ENCODE measurements at regions not wholly inside any gene's neighbourhood (a gene's known extent, or its start where the extent isn't known, plus 50 kb on each side); places are given as distances from the start of the nearest gene placed in this dataset.

- dilution Hi-C loops (cut with MboI; ENCODE audit: extremely low pct_ligation_motif_present, low sequenced_read_pairs): no loop called here
- Histone ChIP-seq H3K27ac (ENCODE audit: insufficient read depth, low read depth, low read length) (no peak overlapping the region), H3K79me2 (ENCODE audit: control insufficient read depth, insufficient read depth, low read length) (no peaks in the 10 kb centered on the region), H3K9me3 (replicated peaks; ENCODE audit: control insufficient read depth, insufficient read depth, low read length) (peaks cover 8% of the 10 kb centered on the region), H3K4me2 (ENCODE audit: insufficient read depth, low read length) (no peak overlapping the region), H3K4me3 (replicated peaks in 1 of 3; ENCODE audit: insufficient read depth in 1 of 3, low read depth in 1 of 3, low read length in 3 of 3) (no peak overlapping the region), H3K27me3 (ENCODE audit: control insufficient read depth in 2 of 2, insufficient read depth in 2 of 2, low read length in 2 of 2) (no peaks in the 10 kb centered on the region), H3K36me3 (ENCODE audit: control insufficient read depth in 2 of 2, extremely low read depth in 1 of 2, insufficient read depth in 2 of 2, low read length in 2 of 2) (no peaks in the 10 kb centered on the region), H3K4me1 (ENCODE audit: control insufficient read depth, extremely low read depth, insufficient read depth, low read length) (no peaks in the 10 kb centered on the region), H2AFZ (ENCODE audit: low read depth, low read length) (no peak overlapping the region), H3K9me1 (replicated peaks; ENCODE audit: control insufficient read depth, extremely low read depth, insufficient read depth, low read length) (no peaks in the 10 kb centered on the region), H4K20me1 (replicated peaks; ENCODE audit: control insufficient read depth, extremely low read depth, insufficient read depth, low read length) (no peaks in the 10 kb centered on the region), H3K9ac (replicated peaks; ENCODE audit: extremely low read depth, insufficient read depth, low read length) (no peak overlapping the region)
- intact Hi-C loops (cut with micrococcal nuclease): no loop called here
- TF ChIP-seq MYC (IDR thresholded peaks at IDR 0.05; ENCODE audit: low read depth, low read length): no peak
- TF ChIP-seq POLR2AphosphoS5 (IDR thresholded peaks at IDR 0.05; ENCODE audit: insufficient read depth, low read depth, low read length): no peak
- TF ChIP-seq CTCF (IDR thresholded peaks at IDR 0.05; ENCODE audit: extremely low read depth in 1 of 2, insufficient read depth in 1 of 2, low read depth in 1 of 2, low read length in 2 of 2): no peak
- no peak for TF ChIP-seq FOS (IDR thresholded peaks at IDR 0.05; ENCODE audit: borderline replicate concordance, insufficient read depth, low read length)
- TF ChIP-seq MAX (IDR thresholded peaks at IDR 0.05; ENCODE audit: insufficient read depth, insufficient read length): no peak
- TF ChIP-seq JUN (IDR thresholded peaks at IDR 0.05; ENCODE audit: borderline replicate concordance, insufficient read depth, insufficient read length, low read depth): no peak
- TF ChIP-seq POLR2A (IDR thresholded peaks at IDR 0.05; ENCODE audit: low read depth, low read length): no peak
- no peak for TF ChIP-seq EZH2 (IDR thresholded peaks at IDR 0.05; ENCODE audit: borderline replicate concordance, low read depth, low read length, severe bottlenecking)
- TF ChIP-seq GATA2 (IDR thresholded peaks at IDR 0.05; ENCODE audit: insufficient read depth, insufficient read length, low read depth, low read length): no peak
- no peak for DNase-seq (ENCODE audit: low read depth, low spot score)
- POLR2A ChIA-PET: no interaction called here
- BruUV-seq (replicated peaks): no TSS peak
- FAIRE-seq: no peak
- CTCF ChIA-PET: no interaction called here
These were observed 509.6 kb downstream of the VRK1 start for GRCh38 chr14:97306760-97307246.
